OCI-LY3 (cell line): ENCODE measurements at regions not wholly inside any gene's neighbourhood (a gene's known extent, or its start where the extent isn't known, plus 50 kb on each side); places are given as distances from the start of the nearest gene placed in this dataset.

Experiments used
- H2AFZ ChIP-seq: fragments of 200-600, 300-600 bp; shearing (Covaris generic); 2 replicates; pipeline ENCODE4 v1.6.0; 2014; ENCODE audit warnings: antibody characterized with exemption, low read depth, low read length
- H3K27ac ChIP-seq: fragments of 200-600, 300-600 bp; sonication (generic); 2 replicates; pipeline ENCODE4 v1.5.1; 2014; ENCODE audit warnings: mild to moderate bottlenecking, low read length, moderate library complexity, mixed read lengths
- H3K27me3 ChIP-seq: fragments of 200-600, 300-600 bp; sonication (generic); 2 replicates; pipeline ENCODE4 v1.6.1; 2014; ENCODE audit warnings: low read depth, low read length, mixed read lengths
- H3K36me3 ChIP-seq: fragments of 200-600, 300-600 bp; sonication (generic); replicated peaks from 2 replicates; pipeline ENCODE3; 2014; ENCODE audit warnings: low read depth, low read length, mixed read lengths
- H3K4me1 ChIP-seq: fragments of 300-600, 200-600 bp; sonication (generic); 2 replicates; pipeline ENCODE4 v1.6.1; 2014; ENCODE audit warnings: low read length, mixed read lengths
- H3K4me2 ChIP-seq: fragments of 200-600, 300-600 bp; sonication (generic); 2 replicates; pipeline ENCODE4 v1.6.1; 2014; ENCODE audit warnings: low read length, mixed read lengths
- H3K4me3 ChIP-seq: fragments of 300-600, 200-600 bp; sonication (generic); 2 replicates; pipeline ENCODE4 v1.5.1; 2014; ENCODE audit warnings: antibody characterized with exemption, mild to moderate bottlenecking, low read length, moderate library complexity
- H3K79me2 ChIP-seq: fragments of 300-600, 200-600 bp; shearing (Covaris generic); 2 replicates; pipeline ENCODE4 v1.6.1; 2014; ENCODE audit warnings: mild to moderate bottlenecking, low read length, mixed read lengths
- H3K9ac ChIP-seq: fragments of 300-600, 200-600 bp; shearing (Covaris generic); 2 replicates; pipeline ENCODE4 v1.6.0; 2014; ENCODE audit warnings: mild to moderate bottlenecking, low read length, moderate library complexity
- H3K9me3 ChIP-seq: fragments of 200-600, 300-600 bp; shearing (Covaris generic); 2 replicates; pipeline ENCODE4 v1.6.1; 2014; ENCODE audit warnings: low read length, mixed read lengths; ENCODE audit not compliant: insufficient read depth
- H4K20me1 ChIP-seq: fragments of 200-600, 300-600 bp; sonication (generic); 2 replicates; pipeline ENCODE4 v1.6.1; 2016; ENCODE audit warnings: low read length, mixed read lengths; ENCODE audit not compliant: insufficient read depth
- CTCF ChIP-seq: fragments of 200-600, 300-600 bp; sonication (generic); IDR thresholded peaks from 2 replicates; pipeline ENCODE4 v1.5.1; 2014; ENCODE audit warnings: antibody characterized with exemption, low read length, low read depth
- EZH2phosphoT487 ChIP-seq: fragments of 200-600 bp; shearing (Covaris generic); IDR thresholded peaks from 2 replicates; pipeline ENCODE4 v1.6.1; 2018; ENCODE audit warnings: antibody characterized with exemption, mixed run types, low read depth

GRCh38 chr6:15016813-15017212 is 229.1 kb upstream of the JARID2 start:
- TF ChIP-seq CTCF (no peak), EZH2phosphoT487 (no peak)
- H4K20me1 ChIP-seq, result no peaks in the 10 kb centered on the region

GRCh38 chr6:15017261-15017660 is 228.6 kb upstream of the JARID2 start:
- H3K27ac ChIP-seq, result no peak overlapping the region
- peaks cover 23% of the 10 kb centered on the region for H3K4me1 ChIP-seq
- no peak for TF ChIP-seq EZH2phosphoT487
- TF ChIP-seq CTCF, result no peak
- no peaks in the 10 kb centered on the region for H3K79me2 ChIP-seq
- peak overlapping the region; percentile 67; the same call in 1 of the 2 replicates for H2AFZ ChIP-seq
- peaks cover 8% of the 10 kb centered on the region; the same call in 1 of the 2 replicates for H3K27me3 ChIP-seq
- H3K4me3 ChIP-seq, result peak overlapping the region; percentile 70
- no peaks in the 10 kb centered on the region for H4K20me1 ChIP-seq
- H3K9me3 ChIP-seq, result no peaks in the 10 kb centered on the region
- no peaks in the 10 kb centered on the region for H3K36me3 ChIP-seq
- H3K4me2 ChIP-seq, result peak overlapping the region; percentile 77
- H3K9ac ChIP-seq, result peak overlapping the region; percentile 40; the same call in 1 of the 2 replicates

More at GRCh38 chr6:15016813-15017212, 229.1 kb upstream of the JARID2 start:
- Histone ChIP-seq H2AFZ (no peak overlapping the region), H3K4me1 (peaks cover 19% of the 10 kb centered on the region), H3K4me2 (peak overlapping the region; percentile 77), H3K4me3 (peak overlapping the region; percentile 70), H3K9me3 (no peaks in the 10 kb centered on the region), H3K27me3 (peaks cover 8% of the 10 kb centered on the region; the same call in 1 of the 2 replicates), H3K79me2 (no peaks in the 10 kb centered on the region), H3K36me3 (no peaks in the 10 kb centered on the region), H3K27ac (no peak overlapping the region), H3K9ac (peak overlapping the region; percentile 40; the same call in 1 of the 2 replicates)

- Histone ChIP-seq H3K27ac (no peak overlapping the region), H3K9me3 (no peaks in the 10 kb centered on the region), H3K9ac (peak overlapping the region; percentile 40; the same call in 1 of the 2 replicates), H3K79me2 (no peaks in the 10 kb centered on the region), H3K36me3 (no peaks in the 10 kb centered on the region), H3K4me3 (peak overlapping the region; percentile 70), H3K4me1 (peaks cover 26% of the 10 kb centered on the region), H4K20me1 (no peaks in the 10 kb centered on the region), H3K4me2 (peak overlapping the region; percentile 77), H2AFZ (peak overlapping the region; percentile 67; the same call in 1 of the 2 replicates), H3K27me3 (peaks cover 8% of the 10 kb centered on the region; the same call in 1 of the 2 replicates)
- TF ChIP-seq CTCF (no peak), EZH2phosphoT487 (no peak)
Measured at GRCh38 chr6:15017803-15018202, 228.1 kb upstream of the JARID2 start.

- TF ChIP-seq EZH2phosphoT487 (no peak), CTCF (no peak)
- H2AFZ ChIP-seq, result no peak overlapping the region
- no peaks in the 10 kb centered on the region for H3K79me2 ChIP-seq
Measured at GRCh38 chr6:15020119-15020770, 225.6 kb upstream of the JARID2 start.

More at GRCh38 chr6:15020119-15020770, 225.6 kb upstream of the JARID2 start:
- no peak overlapping the region for H3K4me2 ChIP-seq
- no peaks in the 10 kb centered on the region for H3K36me3 ChIP-seq
- H3K27ac ChIP-seq, result no peak overlapping the region
- no peaks in the 10 kb centered on the region for H4K20me1 ChIP-seq
- peaks cover 31% of the 10 kb centered on the region for H3K4me1 ChIP-seq
- no peak overlapping the region for H3K4me3 ChIP-seq
- H3K9me3 ChIP-seq, result no peaks in the 10 kb centered on the region
- H3K9ac ChIP-seq, result no peak overlapping the region
- peaks cover 8% of the 10 kb centered on the region; the same call in 1 of the 2 replicates for H3K27me3 ChIP-seq
